GM23338 (cell line): ENCODE measurements at regions not wholly inside any gene's neighbourhood (a gene's known extent, or its start where the extent isn't known, plus 50 kb on each side); places are given as distances from the start of the nearest gene placed in this dataset.

Source experiments
- ATAC-seq: fragments of 200-7000 bp; cut with Tn5 transposase; 3 replicates; pipeline ENCODE4 v1.9.1; 2020
- DNase-seq: peaks from one replicate; pipeline ENCODE4 v3.0.0-alpha.2; 2015; ENCODE audit warnings: low spot score
- H2AFZ ChIP-seq: fragments of 200-600 bp; sonication (generic); 2 replicates; pipeline ENCODE4 v1.8.0; 2016; ENCODE audit warnings: antibody characterized with exemption, mild to moderate bottlenecking, moderate library complexity
- H3F3A ChIP-seq: fragments of 200-600 bp; sonication (generic); replicated peaks from 2 replicates; pipeline ENCODE4 v1.8.0; 2017; ENCODE audit warnings: antibody characterized with exemption, mixed run types, low read depth
- H3K27ac ChIP-seq: fragments of 200-600 bp; sonication (generic); 2 replicates; pipeline ENCODE4 v1.6.1; 2016; ENCODE audit warnings: low read depth
- H3K27me3 ChIP-seq: fragments of 200-600 bp; sonication (generic); 2 replicates; pipeline ENCODE4 v1.8.0; 2016; ENCODE audit warnings: mild to moderate bottlenecking, mixed run types, moderate library complexity; ENCODE audit not compliant: insufficient read depth
- H3K36me3 ChIP-seq: fragments of 200-600 bp; sonication (generic); 2 replicates; pipeline ENCODE4 v1.8.0; 2016; ENCODE audit warnings: mild to moderate bottlenecking; ENCODE audit not compliant: insufficient read depth
- H3K4me1 ChIP-seq: fragments of 200-600 bp; sonication (generic); 2 replicates; pipeline ENCODE4 v1.8.0; 2016; ENCODE audit warnings: mild to moderate bottlenecking, moderate library complexity; ENCODE audit not compliant: insufficient read depth
- H3K4me2 ChIP-seq: fragments of 200-600 bp; sonication (generic); 2 replicates; pipeline ENCODE4 v1.7.1; 2017; ENCODE audit warnings: mixed run types
- H3K4me3 ChIP-seq: fragments of 200-600 bp; sonication (generic); 2 replicates; pipeline ENCODE4 v1.6.1; 2016; ENCODE audit warnings: mixed run types
- H3K79me2 ChIP-seq: fragments of 200-600 bp; sonication (generic); replicated peaks from 2 replicates; pipeline ENCODE4 v1.8.0; 2017; ENCODE audit warnings: mild to moderate bottlenecking; ENCODE audit not compliant: insufficient read depth
- H3K9me2 ChIP-seq: fragments of 200-600 bp; sonication (generic); 2 replicates; pipeline ENCODE4 v1.8.0; 2017; ENCODE audit not compliant: insufficient read depth
- H4K20me1 ChIP-seq: fragments of 200-600 bp; sonication (generic); replicated peaks from 2 replicates; pipeline ENCODE4 v1.8.0; 2017; ENCODE audit warnings: mild to moderate bottlenecking; ENCODE audit not compliant: insufficient read depth
- H3K27ac Mint-ChIP-seq: 2 replicates; pipeline ENCODE4 v1.8.0; 2020; ENCODE audit warnings: inconsistent platforms, mild to moderate bottlenecking, moderate library complexity, mixed read lengths
- H3K27me3 Mint-ChIP-seq: 3 replicates; pipeline ENCODE4 v1.8.0; 2022; ENCODE audit warnings: low read depth, mild to moderate bottlenecking, moderate library complexity, mixed read lengths, inconsistent platforms; ENCODE audit not compliant: insufficient read depth, poor library complexity
- H3K36me3 Mint-ChIP-seq: 3 replicates; pipeline ENCODE4 v1.8.0; 2021; ENCODE audit warnings: low read depth, mild to moderate bottlenecking, inconsistent platforms, moderate library complexity, mixed read lengths
- H3K4me1 Mint-ChIP-seq: 3 replicates; pipeline ENCODE4 v1.8.0; 2020; ENCODE audit warnings: mild to moderate bottlenecking, inconsistent platforms, mixed read lengths
- H3K4me3 Mint-ChIP-seq: 3 replicates; pipeline ENCODE4 v1.8.0; 2021; ENCODE audit warnings: moderate library complexity, mild to moderate bottlenecking, inconsistent platforms, mixed read lengths
- H3K9me3 Mint-ChIP-seq: 3 replicates; pipeline ENCODE4 v1.8.0; 2020; ENCODE audit warnings: moderate library complexity, mild to moderate bottlenecking, inconsistent platforms, mixed read lengths
- CREB1 ChIP-seq: fragments of 250-450 bp; sonication (Bioruptor Pico); IDR thresholded peaks from 2 replicates; pipeline ENCODE4 v1.5.0; 2020; ENCODE audit warnings: low read depth, mild to moderate bottlenecking, moderate library complexity
- EZH2 ChIP-seq: fragments of 200-600 bp; sonication (generic); IDR thresholded peaks from one replicate; pipeline ENCODE4 v1.8.0; 2017; ENCODE audit warnings: antibody characterized with exemption, mild to moderate bottlenecking, low read depth; ENCODE audit not compliant: unreplicated experiment
- EZH2phosphoT487 ChIP-seq: fragments of 200-600 bp; sonication (generic); IDR thresholded peaks from one replicate; pipeline ENCODE4 v1.8.1; 2018; ENCODE audit warnings: antibody characterized with exemption; ENCODE audit not compliant: unreplicated experiment
- JUNB ChIP-seq: IDR thresholded peaks from one replicate; pipeline ENCODE4 v1.6.1; 2016; ENCODE audit warnings: antibody characterized with exemption; ENCODE audit not compliant: unreplicated experiment
- NANOG ChIP-seq: IDR thresholded peaks from 2 replicates; pipeline ENCODE4 v1.6.1; 2016; ENCODE audit warnings: antibody characterized with exemption, borderline replicate concordance
- POLR2AphosphoS5 ChIP-seq: IDR thresholded peaks from 2 replicates; pipeline ENCODE4 v1.6.1; 2016; ENCODE audit warnings: antibody characterized with exemption, low read depth
- STAT1 ChIP-seq: IDR thresholded peaks from one replicate; pipeline ENCODE4 v1.6.1; 2016; ENCODE audit warnings: antibody characterized with exemption; ENCODE audit not compliant: unreplicated experiment
- ZNF114 ChIP-seq: fragments of 250-450 bp; sonication (Bioruptor Pico); IDR thresholded peaks from 2 replicates; pipeline ENCODE4 v1.5.0; 2020; ENCODE audit warnings: mild to moderate bottlenecking, moderate library complexity
- ZNF331 ChIP-seq: fragments of 250-450 bp; sonication (Bioruptor Pico); IDR thresholded peaks from 2 replicates; pipeline ENCODE4 v1.5.0; 2020; ENCODE audit warnings: low read depth, mild to moderate bottlenecking, moderate library complexity
- TF ChIP-seq, protein P1 (sequence below), 2 experiments: fragments of 200-600 bp in 1 of 2; sonication (generic) in 1 of 2; conservative IDR thresholded peaks; 2 replicates each; pipeline versions ENCODE4 v1.5.1 to v1.6.1; 2016 to 2017; ENCODE audit warnings: antibody characterized with exemption in 2 of 2, low read depth in 2 of 2, mild to moderate bottlenecking in 2 of 2, moderate library complexity in 1 of 2
- TF ChIP-seq, protein P2 (sequence below): IDR thresholded peaks from one replicate; pipeline ENCODE4 v1.6.1; 2018; ENCODE audit warnings: antibody characterized with exemption; ENCODE audit not compliant: unreplicated experiment
- TF ChIP-seq, protein P3 (sequence below): IDR thresholded peaks from 2 replicates; pipeline ENCODE4 v1.6.1; 2016; ENCODE audit warnings: antibody characterized with exemption

DNA sequence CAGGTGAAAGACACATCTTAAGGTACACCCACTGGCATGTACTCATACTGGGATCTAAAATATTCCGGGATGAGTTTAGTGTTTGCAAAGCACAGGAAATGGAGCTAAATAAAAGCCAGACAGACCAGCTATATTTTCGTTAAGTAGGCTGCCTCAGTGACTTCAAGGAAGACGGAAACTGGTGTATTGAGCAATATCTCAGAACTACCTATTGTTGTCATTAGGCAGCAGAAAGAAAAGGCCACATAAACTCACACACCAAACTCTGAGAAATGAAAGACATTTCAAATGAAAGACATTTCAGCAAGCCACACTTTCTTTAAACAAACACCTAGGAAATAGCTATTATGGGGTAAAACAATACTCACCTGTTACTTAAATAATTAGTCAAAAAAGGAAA, 761.7 kb upstream of the SEMA6D start (continued):
- TF ChIP-seq, protein P1, sequence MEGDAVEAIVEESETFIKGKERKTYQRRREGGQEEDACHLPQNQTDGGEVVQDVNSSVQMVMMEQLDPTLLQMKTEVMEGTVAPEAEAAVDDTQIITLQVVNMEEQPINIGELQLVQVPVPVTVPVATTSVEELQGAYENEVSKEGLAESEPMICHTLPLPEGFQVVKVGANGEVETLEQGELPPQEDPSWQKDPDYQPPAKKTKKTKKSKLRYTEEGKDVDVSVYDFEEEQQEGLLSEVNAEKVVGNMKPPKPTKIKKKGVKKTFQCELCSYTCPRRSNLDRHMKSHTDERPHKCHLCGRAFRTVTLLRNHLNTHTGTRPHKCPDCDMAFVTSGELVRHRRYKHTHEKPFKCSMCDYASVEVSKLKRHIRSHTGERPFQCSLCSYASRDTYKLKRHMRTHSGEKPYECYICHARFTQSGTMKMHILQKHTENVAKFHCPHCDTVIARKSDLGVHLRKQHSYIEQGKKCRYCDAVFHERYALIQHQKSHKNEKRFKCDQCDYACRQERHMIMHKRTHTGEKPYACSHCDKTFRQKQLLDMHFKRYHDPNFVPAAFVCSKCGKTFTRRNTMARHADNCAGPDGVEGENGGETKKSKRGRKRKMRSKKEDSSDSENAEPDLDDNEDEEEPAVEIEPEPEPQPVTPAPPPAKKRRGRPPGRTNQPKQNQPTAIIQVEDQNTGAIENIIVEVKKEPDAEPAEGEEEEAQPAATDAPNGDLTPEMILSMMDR (conservative IDR thresholded peaks at IDR 0.05; ENCODE audit: low read depth in 2 of 2) = no peak
- TF ChIP-seq JUNB (no peak), NANOG (no peak), POLR2AphosphoS5 (no peak), CREB1 (no peak), EZH2phosphoT487 (no peak)
- TF ChIP-seq, protein P2, sequence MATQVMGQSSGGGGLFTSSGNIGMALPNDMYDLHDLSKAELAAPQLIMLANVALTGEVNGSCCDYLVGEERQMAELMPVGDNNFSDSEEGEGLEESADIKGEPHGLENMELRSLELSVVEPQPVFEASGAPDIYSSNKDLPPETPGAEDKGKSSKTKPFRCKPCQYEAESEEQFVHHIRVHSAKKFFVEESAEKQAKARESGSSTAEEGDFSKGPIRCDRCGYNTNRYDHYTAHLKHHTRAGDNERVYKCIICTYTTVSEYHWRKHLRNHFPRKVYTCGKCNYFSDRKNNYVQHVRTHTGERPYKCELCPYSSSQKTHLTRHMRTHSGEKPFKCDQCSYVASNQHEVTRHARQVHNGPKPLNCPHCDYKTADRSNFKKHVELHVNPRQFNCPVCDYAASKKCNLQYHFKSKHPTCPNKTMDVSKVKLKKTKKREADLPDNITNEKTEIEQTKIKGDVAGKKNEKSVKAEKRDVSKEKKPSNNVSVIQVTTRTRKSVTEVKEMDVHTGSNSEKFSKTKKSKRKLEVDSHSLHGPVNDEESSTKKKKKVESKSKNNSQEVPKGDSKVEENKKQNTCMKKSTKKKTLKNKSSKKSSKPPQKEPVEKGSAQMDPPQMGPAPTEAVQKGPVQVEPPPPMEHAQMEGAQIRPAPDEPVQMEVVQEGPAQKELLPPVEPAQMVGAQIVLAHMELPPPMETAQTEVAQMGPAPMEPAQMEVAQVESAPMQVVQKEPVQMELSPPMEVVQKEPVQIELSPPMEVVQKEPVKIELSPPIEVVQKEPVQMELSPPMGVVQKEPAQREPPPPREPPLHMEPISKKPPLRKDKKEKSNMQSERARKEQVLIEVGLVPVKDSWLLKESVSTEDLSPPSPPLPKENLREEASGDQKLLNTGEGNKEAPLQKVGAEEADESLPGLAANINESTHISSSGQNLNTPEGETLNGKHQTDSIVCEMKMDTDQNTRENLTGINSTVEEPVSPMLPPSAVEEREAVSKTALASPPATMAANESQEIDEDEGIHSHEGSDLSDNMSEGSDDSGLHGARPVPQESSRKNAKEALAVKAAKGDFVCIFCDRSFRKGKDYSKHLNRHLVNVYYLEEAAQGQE = no peak

DNA sequence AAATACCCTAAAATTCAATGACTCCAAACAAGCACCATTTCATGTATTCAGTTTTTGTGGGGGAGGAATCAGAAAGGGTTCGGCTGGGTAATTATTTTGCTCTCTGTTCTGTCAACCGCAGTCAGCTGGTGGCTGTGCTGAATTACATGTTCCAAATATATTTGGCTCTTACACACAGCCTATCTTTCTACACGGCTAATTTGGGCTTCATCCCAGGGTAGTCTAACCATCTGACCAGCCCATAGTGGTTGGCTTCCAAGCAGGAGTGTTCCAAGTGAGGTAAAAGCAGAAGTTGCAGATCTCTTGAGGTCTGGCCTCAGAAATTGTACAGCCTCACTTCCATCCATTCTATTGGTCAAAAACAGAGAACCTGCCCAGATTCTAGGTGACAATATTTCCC, 760.8 kb upstream of the SEMA6D start:
- H3K27me3 Mint-ChIP-seq = peaks cover 3% of the 10 kb centered on the region
- Histone ChIP-seq H4K20me1 (no peaks in the 10 kb centered on the region), H3F3A (no peaks in the 10 kb centered on the region), H3K4me1 (no peaks in the 10 kb centered on the region), H3K27me3 (no peaks in the 10 kb centered on the region), H3K4me2 (no peak overlapping the region), H3K36me3 (no peaks in the 10 kb centered on the region), H3K9me2 (no peaks in the 10 kb centered on the region), H2AFZ (no peak overlapping the region), H3K4me3 (no peak overlapping the region), H3K79me2 (no peaks in the 10 kb centered on the region), H3K27ac (no peak overlapping the region)
- no peak for DNase-seq
- no peaks in the 10 kb centered on the region for H3K36me3 Mint-ChIP-seq
- no peaks in the 10 kb centered on the region for H3K4me1 Mint-ChIP-seq
- TF ChIP-seq ZNF331 (CRISPR knock-in tag) = no peak
- TF ChIP-seq, protein P3, sequence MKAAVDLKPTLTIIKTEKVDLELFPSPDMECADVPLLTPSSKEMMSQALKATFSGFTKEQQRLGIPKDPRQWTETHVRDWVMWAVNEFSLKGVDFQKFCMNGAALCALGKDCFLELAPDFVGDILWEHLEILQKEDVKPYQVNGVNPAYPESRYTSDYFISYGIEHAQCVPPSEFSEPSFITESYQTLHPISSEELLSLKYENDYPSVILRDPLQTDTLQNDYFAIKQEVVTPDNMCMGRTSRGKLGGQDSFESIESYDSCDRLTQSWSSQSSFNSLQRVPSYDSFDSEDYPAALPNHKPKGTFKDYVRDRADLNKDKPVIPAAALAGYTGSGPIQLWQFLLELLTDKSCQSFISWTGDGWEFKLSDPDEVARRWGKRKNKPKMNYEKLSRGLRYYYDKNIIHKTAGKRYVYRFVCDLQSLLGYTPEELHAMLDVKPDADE = no peak
- TF ChIP-seq CREB1 = no peak
- no peak for TF ChIP-seq EZH2phosphoT487
- TF ChIP-seq EZH2 = no peak
- TF ChIP-seq NANOG = no peak
- TF ChIP-seq POLR2AphosphoS5 = no peak
- no peak for TF ChIP-seq ZNF114
- TF ChIP-seq, protein P2 = no peak
- no peak for TF ChIP-seq JUNB
- no peak for TF ChIP-seq STAT1
- TF ChIP-seq, protein P1 (conservative IDR thresholded peaks at IDR 0.05; ENCODE audit: low read depth in 2 of 2) = no peak
- H3K27ac Mint-ChIP-seq = no peak overlapping the region
- H3K4me3 Mint-ChIP-seq = no peak overlapping the region
- peaks cover 27% of the 10 kb centered on the region for H3K9me3 Mint-ChIP-seq
- ATAC-seq = no peak
